Liver (tissue), 8 donors: ENCODE measurements at regions not wholly inside any gene's neighbourhood (a gene's known extent, or its start where the extent isn't known, plus 50 kb on each side); places are given as distances from the start of the nearest gene placed in this dataset.

Experiments used
- DNase-seq: peaks from one replicate; pipeline ENCODE4 v3.0.0-alpha.2; 2017; ENCODE audit warnings: low spot score
- H3K27ac ChIP-seq, 2 donors: one replicate each; pipeline ENCODE4 v1.7.0; 2013; ENCODE audit warnings: inconsistent platforms in 2 of 2, low read length in 2 of 2, control low read depth in 1 of 2, low read depth in 1 of 2, mild to moderate bottlenecking in 1 of 2
- H3K27me3 ChIP-seq, 4 donors: one replicate each; pipeline versions ENCODE4 v1.6.1 to v1.7.0; 2013; ENCODE audit warnings: low read length in 3 of 4, inconsistent platforms in 1 of 4, mild to moderate bottlenecking in 1 of 4, moderate library complexity in 1 of 4; ENCODE audit not compliant: control insufficient read depth in 4 of 4, insufficient read depth in 4 of 4
- H3K36me3 ChIP-seq, 4 donors: one replicate each; pipeline versions ENCODE4 v1.6.1 to v1.7.0; 2013; ENCODE audit warnings: low read length in 3 of 4, mild to moderate bottlenecking in 3 of 4, low read depth in 1 of 4, moderate library complexity in 1 of 4; ENCODE audit not compliant: control insufficient read depth in 4 of 4, insufficient read depth in 3 of 4
- H3K4me1 ChIP-seq, 4 donors: one replicate each; pipeline versions ENCODE4 v1.6.1 to v1.7.0; 2013; ENCODE audit warnings: low read length in 3 of 4, mild to moderate bottlenecking in 3 of 4, moderate library complexity in 1 of 4; ENCODE audit not compliant: control insufficient read depth in 4 of 4, insufficient read depth in 4 of 4
- H3K4me3 ChIP-seq, 3 donors: one replicate each; pipeline versions ENCODE4 v1.6.1 to v1.7.0; 2013; ENCODE audit warnings: low read length in 3 of 3, control low read depth in 1 of 3, low read depth in 1 of 3, mild to moderate bottlenecking in 1 of 3
- H3K9ac ChIP-seq, 2 donors: one replicate each; pipeline ENCODE4 v1.7.0; 2013; ENCODE audit warnings: low read length in 2 of 2, mild to moderate bottlenecking in 2 of 2, moderate library complexity in 2 of 2, control low read depth in 1 of 2, low read depth in 1 of 2
- H3K9me3 ChIP-seq, 4 donors: one replicate each; pipeline versions ENCODE4 v1.6.1 to v1.7.0; 2013; ENCODE audit warnings: low read length in 3 of 4; ENCODE audit not compliant: control insufficient read depth in 4 of 4
- ATF3 ChIP-seq: IDR thresholded peaks from 2 replicates; pipeline ENCODE4 v1.6.1; 2016; ENCODE audit warnings: antibody characterized with exemption
- CTCF ChIP-seq: fragments of 150-350 bp; IDR thresholded peaks from 2 replicates; pipeline ENCODE4 v1.5.1; 2017; ENCODE audit warnings: improper control_type of control experiment, low read depth, low read length; ENCODE audit not compliant: missing input control
- EGR1 ChIP-seq, 2 donors: IDR thresholded peaks; 2 replicates each; pipeline ENCODE4 v1.6.1; 2016 to 2018; ENCODE audit warnings: antibody characterized with exemption in 2 of 2, low read depth in 2 of 2
- FOXA1 ChIP-seq: IDR thresholded peaks from 2 replicates; pipeline ENCODE4 v1.6.1; 2016; ENCODE audit warnings: antibody characterized with exemption
- FOXA2 ChIP-seq: IDR thresholded peaks from 2 replicates; pipeline ENCODE4 v1.6.1; 2016; ENCODE audit warnings: antibody characterized with exemption
- GABPA ChIP-seq, 2 donors: IDR thresholded peaks in 1 of 2; conservative IDR thresholded peaks in 1 of 2; 2 replicates each; pipeline ENCODE4 v1.6.1; 2016; ENCODE audit warnings: antibody characterized with exemption in 2 of 2, mild to moderate bottlenecking in 1 of 2, moderate library complexity in 1 of 2
- HNF4A ChIP-seq, 2 donors: conservative IDR thresholded peaks; 2 replicates each; pipeline ENCODE4 v1.6.1; 2016; ENCODE audit warnings: antibody characterized with exemption in 2 of 2, mild to moderate bottlenecking in 2 of 2
- HNF4G ChIP-seq: IDR thresholded peaks from 2 replicates; pipeline ENCODE4 v1.6.1; 2016; ENCODE audit warnings: antibody characterized with exemption
- JUND ChIP-seq, 2 donors: IDR thresholded peaks; 2 replicates each; pipeline ENCODE4 v1.6.1; 2016; ENCODE audit warnings: antibody characterized with exemption in 2 of 2
- MAX ChIP-seq: IDR thresholded peaks from 2 replicates; pipeline ENCODE4 v1.6.1; 2016; ENCODE audit warnings: antibody characterized with exemption
- NR2F2 ChIP-seq: IDR thresholded peaks from 2 replicates; pipeline ENCODE4 v1.6.1; 2016; ENCODE audit warnings: antibody characterized with exemption
- RAD21 ChIP-seq, 2 donors: IDR thresholded peaks; 2 replicates each; pipeline ENCODE4 v1.6.1; 2016; ENCODE audit warnings: antibody characterized with exemption in 2 of 2, mild to moderate bottlenecking in 2 of 2
- REST ChIP-seq: IDR thresholded peaks from 2 replicates; pipeline ENCODE4 v1.6.1; 2016; ENCODE audit warnings: antibody characterized with exemption, mild to moderate bottlenecking
- RXRA ChIP-seq, 2 donors: IDR thresholded peaks; 2 replicates each; pipeline ENCODE4 v1.6.1; 2017 to 2018; ENCODE audit warnings: antibody characterized with exemption in 2 of 2, mild to moderate bottlenecking in 1 of 2
- SP1 ChIP-seq: IDR thresholded peaks from 2 replicates; pipeline ENCODE4 v1.6.1; 2018; ENCODE audit warnings: antibody characterized with exemption, mild to moderate bottlenecking
- TAF1 ChIP-seq: conservative IDR thresholded peaks from 2 replicates; pipeline ENCODE4 v1.6.1; 2016; ENCODE audit warnings: antibody characterized with exemption, mild to moderate bottlenecking
- YY1 ChIP-seq: IDR thresholded peaks from 2 replicates; pipeline ENCODE4 v1.6.1; 2016; ENCODE audit warnings: antibody characterized with exemption, mild to moderate bottlenecking
- ZBTB33 ChIP-seq: IDR thresholded peaks from 2 replicates; pipeline ENCODE4 v1.6.1; 2016; ENCODE audit warnings: antibody characterized with exemption
- WGBS: extraction: QIAGEN DNeasy Blood & Tissue Kit; methylation state at CpG from one replicate; pipeline ENCODE4 v1.1.7; 2013; 5-methylcytosine and 5-hydroxymethylcytosine counted together
- donor health status: healthy.
- donor health status: healthy.
- donor health status: healthy.
- donor health status: healthy.
- donor health status: healthy.

- DNase-seq, result no peak
- Histone ChIP-seq H3K9ac (no peak overlapping the region), H3K4me3 (no peak overlapping the region), H3K36me3 (no peaks in the 10 kb centered on the region), H3K9me3 (peaks cover 0 to 4% (median 0%) of the 10 kb centered on the region in 4 donors), H3K4me1 (no peaks in the 10 kb centered on the region), H3K27ac (no peak overlapping the region), H3K27me3 (no peaks in the 10 kb centered on the region)
- 76% methylated on average over 2 of the region's 2 CpGs for WGBS
- TF ChIP-seq FOXA1 (no peak), NR2F2 (no peak), HNF4G (no peak), RXRA (IDR thresholded peaks at IDR 0.05) (no peak), EGR1 (IDR thresholded peaks at IDR 0.05; ENCODE audit: low read depth in 2 of 2) (no peak), RAD21 (IDR thresholded peaks at IDR 0.05) (no peak), ZBTB33 (no peak), YY1 (no peak), HNF4A (conservative IDR thresholded peaks at IDR 0.05) (no peak), MAX (no peak), ATF3 (no peak), FOXA2 (no peak), TAF1 (no peak), GABPA (IDR thresholded peaks at IDR 0.05 in 1 of 2, conservative IDR thresholded peaks at IDR 0.05 in 1 of 2) (no peak), CTCF (no peak), SP1 (no peak), JUND (IDR thresholded peaks at IDR 0.05) (no peak), REST (no peak)
These were observed 110.6 kb downstream of the CD164 start for GRCh38 chr6:109271622-109272021.
